ENCODE measurements at regions not wholly inside any gene's neighbourhood (a gene's known extent, or its start where the extent isn't known, plus 50 kb on each side); places are given as distances from the start of the nearest gene placed in this dataset.
"Not testable (repeated sequence)": the region's sequence is repeated elsewhere in the genome, so short reads cannot be mapped to it uniquely, and the experiment has no call there.

DNA sequence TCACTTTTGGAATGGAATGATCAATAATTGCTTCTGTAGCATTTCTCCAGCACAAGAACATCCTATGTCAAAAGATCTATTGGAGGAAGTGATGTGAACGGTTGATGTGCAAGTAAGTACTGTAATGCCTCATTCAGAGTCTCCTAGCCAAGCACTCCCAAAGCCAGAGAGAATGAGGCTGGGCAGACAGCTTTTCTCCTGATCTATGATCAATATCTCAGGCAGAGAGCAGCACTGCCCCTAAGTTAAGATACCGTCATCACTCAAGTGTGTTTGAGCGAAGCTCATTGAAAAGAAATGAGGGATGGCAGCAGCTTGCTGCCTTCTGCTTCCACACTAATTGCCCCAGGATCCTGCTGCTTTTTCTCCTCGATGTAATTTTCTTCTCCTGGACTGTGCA lies 324.1 kb upstream of the GRAMD2B start:
- no peak for DNase-seq
- intact Hi-C loops (cut with DNase I): no loop called here

DNA sequence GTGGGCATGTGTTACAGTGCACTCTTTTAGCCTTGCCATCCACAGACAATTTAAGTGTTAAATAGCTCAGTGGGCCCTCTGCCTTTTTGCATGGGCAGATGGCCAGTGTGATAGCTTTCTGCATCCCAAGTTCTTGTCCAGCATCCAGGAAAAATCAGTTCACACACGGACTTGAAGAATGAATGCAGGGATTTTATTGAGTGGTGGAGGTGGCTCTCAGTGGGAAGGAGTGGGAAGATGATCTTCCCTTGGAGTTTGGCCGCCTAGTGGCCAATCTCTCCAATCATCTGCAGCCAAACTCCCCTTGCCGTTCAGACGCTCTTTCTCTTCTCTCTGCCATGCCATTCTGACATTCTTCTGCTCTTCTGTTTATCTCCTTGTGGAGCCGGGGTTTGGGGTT lies 322.4 kb upstream of the GRAMD2B start:
- no peak for DNase-seq
- intact Hi-C loops (cut with DNase I): no loop called here

DNA sequence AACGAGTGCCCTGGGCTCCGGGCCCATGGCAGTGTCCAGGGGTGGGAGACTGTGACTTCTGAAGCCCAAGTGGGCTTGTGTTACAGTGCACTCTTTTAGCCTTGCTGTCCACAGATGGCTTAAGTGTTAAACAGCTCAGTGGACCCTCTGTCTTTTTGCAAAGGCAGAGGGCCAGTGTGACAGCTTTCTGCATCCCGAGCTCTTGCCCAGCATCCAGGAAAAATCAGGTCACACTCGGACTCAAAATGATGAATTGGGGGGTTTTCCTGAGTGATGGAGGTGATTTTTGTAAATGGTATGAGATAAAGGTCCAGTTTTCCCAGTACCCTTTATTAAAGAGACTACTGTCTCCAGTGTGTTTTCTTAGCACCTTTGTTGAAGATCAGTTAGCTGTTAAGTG lies 321.3 kb upstream of the GRAMD2B start:
- no peak for DNase-seq
- intact Hi-C loops (cut with DNase I): no loop called here

DNA sequence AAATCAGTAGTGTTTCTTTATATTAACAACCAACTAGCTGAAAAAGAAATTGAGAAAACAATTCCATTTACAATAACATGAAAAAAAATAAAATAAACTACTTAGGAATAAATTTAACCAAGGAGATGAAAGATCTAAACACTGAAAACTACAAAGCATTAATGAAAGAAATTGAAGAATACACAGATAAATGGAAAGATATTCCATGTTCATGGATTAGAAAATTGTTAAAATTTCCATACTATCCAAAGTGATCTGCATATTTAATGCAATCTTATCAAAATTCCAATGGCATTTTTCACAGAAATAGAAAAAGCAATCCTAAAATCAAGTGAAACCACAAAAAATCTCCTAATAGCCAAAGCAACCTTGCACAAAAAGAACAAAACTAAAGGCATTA lies 320.2 kb upstream of the GRAMD2B start:
- intact Hi-C loops (cut with DNase I): no loop called here
- DNase-seq: no peak

DNA sequence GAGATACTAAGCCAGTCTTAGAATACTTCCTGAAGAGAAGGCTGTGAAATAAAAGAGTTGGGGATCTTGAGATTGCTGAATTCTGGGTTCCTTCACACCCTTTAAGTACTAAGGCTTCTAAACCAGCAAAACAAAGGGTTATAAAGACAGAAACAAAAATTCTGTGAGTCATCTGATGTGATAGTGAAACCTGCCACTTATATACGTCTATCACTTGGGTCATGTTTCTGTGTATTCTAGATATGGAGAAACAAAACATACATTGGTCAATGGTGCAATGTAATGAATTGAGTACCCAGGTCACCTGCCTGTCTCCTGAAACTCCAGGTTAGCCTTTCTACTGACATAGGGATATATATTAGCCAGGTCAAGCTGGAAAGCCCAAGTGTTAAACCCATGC lies 319.3 kb upstream of the GRAMD2B start:
- intact Hi-C loops (cut with DNase I): no loop called here
- no peak for DNase-seq

DNA sequence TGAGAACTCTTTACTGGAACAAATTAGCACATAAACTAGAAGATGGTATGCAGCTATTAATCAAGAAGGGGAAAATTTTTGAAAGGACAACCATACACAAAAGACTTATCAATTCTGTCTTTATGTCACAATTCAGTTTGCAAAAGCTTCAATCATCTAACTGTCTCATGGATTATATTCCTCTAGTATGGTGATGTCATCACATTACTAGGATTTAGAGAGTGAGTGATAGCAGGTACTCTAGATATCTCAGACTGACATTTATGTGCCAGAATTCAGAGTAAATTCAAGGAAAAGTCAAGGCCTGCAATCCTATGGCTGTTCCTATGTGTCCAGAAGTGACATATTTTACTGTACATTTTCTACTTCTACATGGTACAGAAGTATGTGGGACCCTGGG lies 318.9 kb upstream of the GRAMD2B start:
- no peak for DNase-seq
- intact Hi-C loops (cut with DNase I): no loop called here

DNA sequence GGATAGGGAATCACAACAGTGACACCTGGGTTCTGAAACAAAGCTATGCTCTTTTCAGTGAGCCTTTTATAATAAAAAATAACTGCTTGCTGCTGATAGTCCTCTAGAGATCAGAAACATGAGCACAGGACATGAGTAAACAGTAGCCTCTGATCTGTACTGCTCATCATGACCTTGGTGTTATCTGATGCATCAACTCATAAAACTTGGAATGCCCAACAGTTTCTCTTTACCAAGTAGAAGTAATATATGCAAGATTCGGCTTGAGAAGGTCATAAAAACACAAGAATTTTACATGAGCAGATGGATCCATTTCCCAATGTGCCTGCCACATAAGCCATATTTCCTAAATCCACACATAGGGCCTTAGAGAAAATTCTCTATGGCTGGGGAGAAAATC lies 318.3 kb upstream of the GRAMD2B start:
- no peak for DNase-seq

DNA sequence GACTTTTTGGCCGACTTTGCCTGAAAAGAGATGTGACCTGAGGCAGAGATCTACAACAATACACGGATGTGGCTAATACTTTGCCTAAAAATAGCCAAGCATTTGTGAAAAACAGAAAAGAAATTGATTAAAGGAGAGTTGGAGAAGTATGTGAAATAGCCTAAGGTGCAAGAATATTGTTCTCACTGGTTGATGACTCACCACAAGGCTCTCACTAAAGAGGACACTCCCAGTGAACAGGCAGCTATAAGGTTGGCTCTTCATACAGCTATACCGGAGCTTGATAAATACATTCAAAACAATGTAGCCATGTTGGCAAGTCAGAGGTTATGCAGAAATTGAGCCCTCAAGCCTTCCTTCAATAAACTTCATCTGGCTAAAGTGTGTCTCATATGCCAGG lies 317.2 kb upstream of the GRAMD2B start:
- no peak for DNase-seq
- intact Hi-C loops (cut with DNase I): no loop called here

More for the DNA sequence above, 318.3 kb upstream of the GRAMD2B start:
- intact Hi-C loops (cut with DNase I): no loop called here

DNA sequence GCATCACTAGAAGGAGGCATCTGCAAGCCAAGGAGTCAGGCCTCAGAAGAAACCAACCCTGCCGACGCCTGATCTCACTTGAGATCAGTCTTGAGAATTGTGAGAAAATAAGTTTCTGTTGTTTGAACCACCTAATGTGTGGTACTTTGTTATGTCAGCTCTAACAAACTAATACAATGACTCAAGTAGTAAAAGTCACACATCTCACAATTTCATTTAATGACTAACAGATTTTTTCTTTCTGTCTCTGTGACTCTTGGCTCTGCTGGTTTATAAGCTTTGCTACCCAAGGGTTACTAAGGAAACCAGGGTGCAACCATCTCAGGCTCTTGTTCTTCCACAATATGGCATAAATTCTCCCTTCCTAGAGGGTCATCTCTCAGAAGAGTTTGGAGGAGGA lies 315.8 kb upstream of the GRAMD2B start:
- DNase-seq: no peak
- intact Hi-C loops (cut with DNase I): no loop called here

DNA sequence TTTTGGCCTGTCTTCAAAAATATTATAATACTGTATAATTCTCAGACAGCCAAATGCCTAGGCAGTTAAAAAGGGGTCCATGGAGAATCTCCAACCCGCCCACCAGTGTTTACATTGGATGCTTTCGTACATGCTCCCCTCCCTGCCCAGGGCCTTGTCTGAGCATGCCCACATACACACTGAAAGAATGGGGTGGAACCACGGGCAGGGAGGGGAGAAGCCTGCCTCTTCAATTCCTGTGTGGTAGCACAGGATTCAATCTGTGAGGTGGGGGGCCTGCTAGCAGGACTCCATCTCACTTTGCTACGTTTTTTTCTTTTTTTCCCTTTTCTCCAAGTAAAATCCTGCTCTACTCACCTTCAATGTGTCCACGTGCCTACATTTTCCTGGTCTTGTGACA lies 314.7 kb upstream of the GRAMD2B start:
- DNase-seq: peak in 1 of 10 donors; percentile 55
- intact Hi-C loops (cut with DNase I): no loop called here

DNA sequence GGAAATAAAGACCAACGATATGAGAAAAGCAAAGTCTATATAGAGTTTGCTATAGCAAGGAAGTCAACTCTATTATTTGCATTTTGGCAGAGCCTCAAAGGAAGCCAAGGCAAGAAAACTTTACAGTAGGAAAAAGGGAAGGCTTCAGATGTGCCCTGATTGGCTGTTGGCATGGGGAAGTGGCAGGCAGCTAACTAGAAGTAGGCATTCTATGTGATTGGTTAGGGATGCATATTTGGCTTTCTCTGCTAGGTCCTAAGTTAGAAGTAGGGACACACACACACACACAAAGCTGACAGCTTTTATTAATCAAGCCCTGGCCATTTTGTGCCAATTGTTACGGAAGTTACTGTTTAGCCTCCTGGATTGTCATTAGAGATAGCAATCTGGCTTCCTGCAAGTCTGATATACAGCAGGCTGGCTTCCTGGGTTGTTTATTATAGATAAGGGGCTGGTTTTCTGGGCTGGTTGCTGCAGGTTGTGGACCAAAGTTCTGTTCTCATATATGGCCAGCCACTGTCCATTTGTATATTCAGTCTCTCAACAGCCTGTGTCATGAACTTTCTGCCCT lies 308.1 kb upstream of the GRAMD2B start:
- intact Hi-C loops (cut with DNase I): no loop called here
- DNase-seq: no peak

DNA sequence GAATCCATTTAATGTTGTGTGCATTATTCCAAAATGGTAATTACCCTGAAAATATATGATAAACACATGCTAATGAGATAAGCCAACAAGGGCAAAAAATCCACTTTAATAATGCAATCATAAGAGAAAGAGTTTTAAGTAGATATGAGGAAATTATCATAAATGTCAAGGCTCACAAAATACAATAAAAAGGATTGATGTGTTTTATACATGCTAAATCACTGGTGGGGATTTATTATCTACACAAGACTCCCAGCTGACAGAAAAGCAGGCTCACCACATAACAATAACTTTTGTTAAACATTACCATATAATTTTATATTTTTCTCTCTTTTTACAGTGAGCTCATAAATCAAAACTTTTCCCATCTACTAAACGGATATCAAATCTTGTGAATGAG lies 306.2 kb upstream of the GRAMD2B start:
- no peak for DNase-seq
- intact Hi-C loops (cut with DNase I): no loop called here

DNA sequence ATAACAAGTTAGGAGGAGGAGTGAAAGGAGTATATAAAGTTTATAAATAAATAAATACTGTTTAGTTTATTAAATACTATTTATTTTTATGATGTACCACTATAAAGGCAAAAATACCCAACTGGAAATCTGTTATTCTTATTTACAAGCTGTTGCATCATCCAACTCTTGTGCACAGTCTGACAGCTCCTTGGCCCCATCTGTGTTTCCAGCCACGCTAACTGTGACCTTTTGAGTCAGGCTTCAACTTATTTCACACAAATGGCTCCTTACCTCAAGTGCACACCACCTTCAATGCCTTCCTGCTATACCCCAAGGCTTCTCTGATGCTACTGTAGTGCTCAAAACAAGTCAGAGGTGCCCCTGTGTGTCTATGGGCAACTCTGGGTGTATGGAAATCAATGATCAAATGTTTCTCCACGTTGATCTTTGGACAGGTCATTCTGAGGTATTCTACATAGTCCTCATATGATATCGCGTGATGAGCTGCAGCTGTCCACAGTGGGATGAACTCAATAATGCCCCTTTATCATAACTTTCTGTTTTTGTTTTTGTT lies 303.2 kb upstream of the GRAMD2B start:
- intact Hi-C loops (cut with DNase I): no loop called here
- DNase-seq: no peak

DNA sequence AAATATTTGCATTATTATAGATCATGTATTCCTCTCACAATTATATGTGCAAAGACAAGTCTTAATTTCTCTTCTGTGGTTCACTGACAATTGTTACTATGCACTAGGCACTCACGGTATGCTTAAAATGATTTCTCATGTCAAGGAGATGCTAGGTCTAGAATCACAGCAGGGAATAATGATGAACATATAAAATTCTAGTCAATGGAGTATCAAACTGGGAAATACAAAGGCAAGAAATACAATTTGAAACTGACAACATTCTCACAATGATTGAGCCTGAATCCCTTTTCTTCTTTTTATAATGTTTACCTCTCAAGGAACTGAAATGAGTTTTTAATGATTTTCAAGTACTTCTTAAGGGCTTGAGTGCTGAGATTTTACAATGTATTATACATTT lies 302.3 kb upstream of the GRAMD2B start:
- no peak for DNase-seq
- intact Hi-C loops (cut with DNase I): no loop called here

DNA sequence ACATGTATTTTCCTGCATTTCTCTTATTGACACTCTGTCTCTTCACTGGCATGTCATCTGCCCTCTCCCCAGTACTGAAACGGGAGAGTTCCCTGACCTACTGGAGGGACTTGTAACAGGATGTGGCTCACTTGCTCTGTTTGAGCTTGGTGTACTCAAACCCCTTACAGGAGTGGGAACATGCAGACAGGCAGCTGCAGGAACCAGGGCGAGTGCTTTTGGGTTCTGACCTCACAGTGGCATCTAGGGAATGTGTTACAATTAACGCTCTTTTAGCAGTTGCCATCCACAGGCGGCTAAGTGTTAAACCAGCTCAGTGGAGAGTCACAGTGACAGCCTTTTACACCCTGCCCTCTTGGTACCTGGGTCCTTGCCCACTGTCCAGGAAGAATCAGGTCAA lies 300.3 kb upstream of the GRAMD2B start:
- no peak for DNase-seq
- intact Hi-C loops (cut with DNase I): no loop called here

DNA sequence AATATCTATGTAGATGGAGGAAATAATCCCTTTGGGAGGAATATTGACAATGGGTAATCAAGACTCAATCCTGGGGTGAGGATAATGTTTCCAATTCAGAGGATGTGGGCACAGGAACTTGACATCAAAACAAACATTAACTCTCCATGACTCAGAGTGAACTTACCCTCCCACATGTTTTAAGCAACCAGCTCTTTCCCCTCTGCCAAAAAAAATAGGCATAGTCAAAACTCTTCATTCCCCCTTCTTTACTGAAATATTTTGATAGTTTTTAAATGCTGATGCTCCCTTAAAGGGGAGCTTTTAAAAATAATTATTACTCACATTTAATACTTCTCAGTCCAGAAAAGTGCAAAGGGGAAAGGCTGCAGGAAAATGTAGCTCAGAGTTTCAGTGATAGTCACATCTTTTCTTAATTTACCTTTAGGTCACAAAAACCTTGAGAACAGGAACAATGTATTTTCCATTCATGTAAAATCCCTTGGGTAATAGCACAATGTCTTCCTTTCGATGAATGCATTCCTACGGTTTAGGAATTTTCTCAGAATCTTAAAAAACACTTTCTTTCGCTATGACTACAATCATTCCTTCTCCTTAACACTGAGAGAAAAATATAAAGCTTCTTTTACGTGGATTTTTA lies 298.4 kb upstream of the GRAMD2B start:
- intact Hi-C loops (cut with DNase I): no loop called here
- DNase-seq: no peak

DNA sequence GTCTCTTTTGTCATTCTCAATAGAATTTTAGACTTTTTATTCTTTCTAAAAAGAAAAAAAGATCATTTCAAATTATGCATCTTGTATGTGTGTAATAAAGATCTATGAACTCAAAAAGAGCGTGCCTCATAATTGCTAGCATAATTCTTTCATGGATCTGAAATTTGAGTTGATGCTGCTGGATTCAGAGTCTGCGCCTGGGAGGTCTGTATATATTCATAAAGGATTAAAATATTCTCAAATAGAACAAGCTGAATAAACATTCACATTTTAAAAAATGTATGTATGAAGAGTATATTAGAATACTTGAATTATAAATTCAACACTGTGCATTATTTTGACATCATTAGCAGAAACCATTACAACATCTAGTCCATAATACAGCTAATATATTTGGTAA lies 297.8 kb upstream of the GRAMD2B start:
- DNase-seq: no peak
- intact Hi-C loops (cut with DNase I): no loop called here

DNA sequence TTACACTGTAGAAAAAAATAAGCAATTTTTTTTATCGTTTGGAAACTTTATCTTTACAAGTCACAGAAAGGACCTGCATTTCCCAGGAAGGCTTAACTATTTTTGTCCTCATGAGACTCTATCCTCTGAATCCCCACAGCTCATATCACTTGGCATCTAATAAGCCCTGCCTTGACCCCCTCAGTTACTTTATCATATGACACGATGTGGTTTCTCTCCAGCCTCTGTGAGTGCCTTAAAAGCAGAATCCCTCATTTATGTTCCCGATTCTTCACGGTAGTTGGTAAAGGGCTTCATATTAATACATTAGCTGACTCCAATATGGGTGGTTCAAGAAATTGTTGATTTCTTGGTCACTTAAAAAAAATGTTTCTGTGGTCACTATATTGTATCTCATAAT lies 296.6 kb upstream of the GRAMD2B start:
- no peak for DNase-seq
- intact Hi-C loops (cut with DNase I): no loop called here

DNA sequence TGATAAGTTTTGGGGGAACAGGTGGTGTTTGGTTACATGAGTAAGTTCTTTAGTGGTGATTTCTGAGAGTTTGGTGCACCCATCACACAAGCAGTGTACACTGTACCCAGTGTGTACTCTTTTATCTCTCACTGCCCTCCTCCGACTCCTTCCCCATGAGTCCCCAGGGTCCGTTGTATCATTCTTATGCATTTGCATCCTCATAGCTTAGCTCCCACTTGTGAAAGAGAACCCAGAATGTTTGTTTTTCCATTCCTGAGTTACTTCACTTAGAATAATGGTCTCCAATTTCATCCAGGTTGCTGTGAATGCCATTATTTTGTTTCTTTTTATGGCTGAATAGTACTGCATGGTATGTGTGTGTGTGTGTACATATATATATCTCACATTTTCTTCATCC lies 295.8 kb upstream of the GRAMD2B start:
- intact Hi-C loops (cut with DNase I); DNase-seq: not testable (repeated sequence)

DNA sequence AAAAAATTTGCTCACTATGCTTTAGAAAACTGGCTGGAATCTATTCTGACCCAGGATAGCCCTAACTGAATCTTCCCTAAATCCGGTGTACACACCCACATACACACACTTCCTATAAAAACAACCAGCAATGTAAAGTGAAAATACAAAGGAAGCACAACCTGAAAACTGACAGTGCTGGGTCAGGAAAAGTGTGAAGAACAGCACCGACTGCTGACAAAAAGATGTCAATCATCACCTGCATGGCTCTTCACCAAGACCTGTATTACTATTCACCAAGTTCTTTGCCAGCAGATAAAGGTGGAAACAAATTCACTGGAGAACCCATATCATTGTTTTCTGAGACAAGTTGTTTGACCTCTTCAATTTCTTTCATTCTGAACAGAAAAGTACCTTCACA lies 293.8 kb upstream of the GRAMD2B start:
- no peak for DNase-seq
- intact Hi-C loops (cut with DNase I): no loop called here

DNA sequence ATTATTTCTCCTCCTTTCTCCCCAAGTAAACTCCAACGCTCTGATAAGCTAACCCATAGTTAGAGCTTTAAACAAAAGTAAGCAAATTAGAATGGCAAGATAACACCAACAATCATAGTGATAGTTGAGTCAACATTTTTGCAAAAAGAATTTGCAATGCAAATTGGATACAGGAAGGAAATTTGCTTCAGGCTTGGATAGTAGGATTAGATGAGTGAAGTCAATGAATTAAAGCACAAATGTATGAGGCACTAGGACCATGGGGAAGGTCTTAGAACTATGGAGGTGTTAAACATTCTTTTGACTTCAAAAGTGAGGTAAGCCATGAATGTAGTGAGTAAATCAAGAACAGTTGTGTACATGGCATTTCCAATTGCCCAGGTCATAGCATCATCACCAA lies 289.8 kb upstream of the GRAMD2B start:
- DNase-seq: no peak
- intact Hi-C loops (cut with DNase I): no loop called here

DNA sequence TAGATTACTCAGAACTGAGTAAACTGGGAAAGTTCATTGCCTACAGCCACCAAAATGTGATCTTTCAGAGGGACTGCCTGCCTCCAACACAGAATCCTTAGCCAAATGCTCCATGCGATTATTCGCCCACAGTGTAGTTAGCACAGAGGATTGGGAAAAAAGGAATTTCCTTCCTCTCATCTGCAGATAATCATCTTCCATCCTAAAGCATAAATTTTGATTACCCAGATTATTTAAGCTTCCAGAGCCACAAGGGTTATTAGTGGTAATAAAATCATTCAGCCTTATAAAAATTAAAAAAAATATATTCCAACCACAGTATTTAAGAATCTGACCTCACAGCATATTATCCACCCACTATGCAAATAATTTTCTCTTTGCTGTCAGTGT lies 285.3 kb upstream of the GRAMD2B start:
- no peak for DNase-seq
- intact Hi-C loops (cut with DNase I): no loop called here

All from posterior cingulate gyrus (tissue), 11 donors.